Stomach (tissue), 4 donors: ENCODE measurements at regions not wholly inside any gene's neighbourhood (a gene's known extent, or its start where the extent isn't known, plus 50 kb on each side); places are given as distances from the start of the nearest gene placed in this dataset.

Experiments used
- CTCF ChIP-seq, 7 experiments: fragments of 450-650 bp in 4 of 7; fragments of 200-600 bp in 3 of 7; sonication (generic) in 3 of 7; IDR thresholded peaks; one replicate each; pipeline ENCODE4 v1.5.1; 2016 to 2019; ENCODE audit warnings: antibody characterized with exemption in 7 of 7, control low read depth in 2 of 7, mild to moderate bottlenecking in 1 of 7
- POLR2A ChIP-seq, 4 donors: fragments of 450-650 bp; IDR thresholded peaks; one replicate each; pipeline ENCODE4 v1.6.1; 2016; ENCODE audit warnings: antibody characterized with exemption in 4 of 4, control low read depth in 2 of 4, mild to moderate bottlenecking in 1 of 4, moderate library complexity in 1 of 4
- POLR2AphosphoS5 ChIP-seq, 3 donors: sonication (generic); formaldehyde crosslinking; IDR thresholded peaks; one replicate each; pipeline ENCODE4 v1.6.1; 2016; ENCODE audit warnings: antibody characterized with exemption in 3 of 3

- TF ChIP-seq CTCF (IDR thresholded peaks at IDR 0.05): no peak
- no peak for TF ChIP-seq POLR2A (IDR thresholded peaks at IDR 0.05)
- no peak for TF ChIP-seq POLR2AphosphoS5 (IDR thresholded peaks at IDR 0.05)
Observed at GRCh38 chr3:174413062-174413912, 445.8 kb upstream of the NAALADL2 start.
